Prostate gland (tissue), 2 donors: ENCODE measurements at regions not wholly inside any gene's neighbourhood (a gene's known extent, or its start where the extent isn't known, plus 50 kb on each side); places are given as distances from the start of the nearest gene placed in this dataset.

Experiments used
- POLR2A ChIP-seq: fragments of 450-650 bp; IDR thresholded peaks from one replicate; pipeline ENCODE4 v1.6.1; 2016; ENCODE audit warnings: antibody characterized with exemption, mild to moderate bottlenecking
- POLR2AphosphoS5 ChIP-seq: sonication (generic); formaldehyde crosslinking; IDR thresholded peaks from one replicate; pipeline ENCODE4 v1.6.1; 2017; ENCODE audit warnings: antibody characterized with exemption
- TF ChIP-seq, protein P1 (sequence below), 4 experiments: fragments of 200-600 bp in 2 of 4; fragments of 450-650 bp in 2 of 4; sonication (generic) in 2 of 4; IDR thresholded peaks; 1 replicate in 3 of 4; 2 replicates in 1 of 4; pipeline ENCODE4 v1.5.1; 2016 to 2019; ENCODE audit warnings: antibody characterized with exemption in 4 of 4, mild to moderate bottlenecking in 2 of 4, moderate library complexity in 2 of 4

DNA sequence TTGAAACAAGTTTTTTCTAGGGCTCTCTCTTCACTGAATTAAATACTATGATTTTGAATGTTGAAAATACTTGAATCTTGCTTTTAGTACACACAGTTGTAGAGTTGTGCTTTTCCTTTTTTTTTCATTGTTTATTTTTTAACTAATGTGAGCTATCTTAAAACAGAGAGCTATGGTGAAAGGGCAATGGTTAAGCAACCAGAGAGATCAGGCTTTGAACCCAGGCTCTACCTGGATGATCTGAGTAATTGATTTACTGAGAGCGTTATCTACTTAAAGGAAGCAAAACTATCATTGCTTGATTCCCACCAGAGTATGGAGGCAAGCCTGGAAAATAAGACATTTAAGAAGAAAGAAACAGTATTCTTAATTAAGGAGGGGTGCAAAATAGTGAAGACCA is 138.6 kb downstream of the DUSP6 start:
- TF ChIP-seq, protein P1, sequence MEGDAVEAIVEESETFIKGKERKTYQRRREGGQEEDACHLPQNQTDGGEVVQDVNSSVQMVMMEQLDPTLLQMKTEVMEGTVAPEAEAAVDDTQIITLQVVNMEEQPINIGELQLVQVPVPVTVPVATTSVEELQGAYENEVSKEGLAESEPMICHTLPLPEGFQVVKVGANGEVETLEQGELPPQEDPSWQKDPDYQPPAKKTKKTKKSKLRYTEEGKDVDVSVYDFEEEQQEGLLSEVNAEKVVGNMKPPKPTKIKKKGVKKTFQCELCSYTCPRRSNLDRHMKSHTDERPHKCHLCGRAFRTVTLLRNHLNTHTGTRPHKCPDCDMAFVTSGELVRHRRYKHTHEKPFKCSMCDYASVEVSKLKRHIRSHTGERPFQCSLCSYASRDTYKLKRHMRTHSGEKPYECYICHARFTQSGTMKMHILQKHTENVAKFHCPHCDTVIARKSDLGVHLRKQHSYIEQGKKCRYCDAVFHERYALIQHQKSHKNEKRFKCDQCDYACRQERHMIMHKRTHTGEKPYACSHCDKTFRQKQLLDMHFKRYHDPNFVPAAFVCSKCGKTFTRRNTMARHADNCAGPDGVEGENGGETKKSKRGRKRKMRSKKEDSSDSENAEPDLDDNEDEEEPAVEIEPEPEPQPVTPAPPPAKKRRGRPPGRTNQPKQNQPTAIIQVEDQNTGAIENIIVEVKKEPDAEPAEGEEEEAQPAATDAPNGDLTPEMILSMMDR (IDR thresholded peaks at IDR 0.05) = no peak
- TF ChIP-seq POLR2A (no peak), POLR2AphosphoS5 (no peak)
